ENCODE measurements at regions not wholly inside any gene's neighbourhood (a gene's known extent, or its start where the extent isn't known, plus 50 kb on each side); places are given as distances from the start of the nearest gene placed in this dataset.
"Not testable (repeated sequence)": the region's sequence is repeated elsewhere in the genome, so short reads cannot be mapped to it uniquely, and the experiment has no call there.

DNA sequence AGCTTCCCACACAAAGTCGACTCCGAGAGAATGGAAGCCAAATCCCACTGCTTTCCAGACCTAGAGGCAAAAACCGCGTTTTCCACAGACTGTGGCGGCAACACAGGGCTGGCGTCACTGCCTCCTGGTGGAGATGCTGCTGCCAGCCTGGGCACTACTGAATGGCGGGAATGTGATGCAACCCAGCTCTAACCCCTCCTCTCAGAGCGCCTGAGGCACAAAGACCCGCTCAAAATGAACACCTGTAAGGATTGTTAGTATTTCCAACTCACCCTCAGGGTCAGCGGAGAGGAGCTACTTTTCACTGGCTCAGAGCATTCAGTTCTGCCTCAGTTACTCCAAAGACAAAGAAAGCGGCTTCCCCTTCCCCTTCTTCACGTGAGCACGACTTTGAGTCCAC, 548.0 kb upstream of the SALL3 start:
- no peak for DNase-seq

DNA sequence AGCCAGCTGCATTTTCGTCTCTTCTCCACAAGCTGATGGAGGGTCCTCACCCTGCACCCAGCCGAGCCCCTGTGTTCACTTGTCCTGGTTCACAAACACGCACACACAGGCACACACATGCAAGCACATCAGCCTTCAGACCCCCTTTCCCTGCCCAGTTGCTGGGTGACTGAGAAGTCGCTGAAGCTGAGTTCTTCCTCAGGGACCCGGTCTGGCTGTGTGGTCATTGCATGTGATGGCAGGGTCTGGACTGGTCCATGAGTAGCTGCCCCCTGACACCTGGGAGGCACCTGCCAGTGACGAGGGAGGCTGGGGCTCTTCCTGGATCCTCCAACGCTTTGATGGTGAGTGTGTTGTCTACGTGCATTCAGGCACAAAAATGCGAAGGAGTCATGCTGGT, 546.1 kb upstream of the SALL3 start:
- no peak for DNase-seq

DNA sequence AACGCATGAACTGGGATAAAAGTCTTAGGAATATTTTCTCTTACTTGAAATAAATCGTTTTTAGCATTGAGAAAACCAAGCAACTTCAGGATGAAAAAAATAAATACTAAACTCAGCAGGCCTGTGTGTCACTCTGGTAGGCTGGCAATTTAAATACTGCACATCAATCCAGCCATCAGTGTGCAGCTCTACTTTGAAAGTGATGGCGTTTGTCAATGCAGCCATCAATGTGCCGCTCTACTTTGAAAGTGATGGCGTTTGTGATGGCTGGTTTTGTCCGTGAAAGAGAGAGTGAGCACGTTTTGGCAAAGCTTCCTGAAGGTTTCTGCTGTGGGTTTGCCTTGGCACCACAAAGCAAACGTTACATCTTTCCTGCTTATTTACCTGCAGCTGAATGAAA, 543.5 kb upstream of the SALL3 start:
- no peak for DNase-seq

DNA sequence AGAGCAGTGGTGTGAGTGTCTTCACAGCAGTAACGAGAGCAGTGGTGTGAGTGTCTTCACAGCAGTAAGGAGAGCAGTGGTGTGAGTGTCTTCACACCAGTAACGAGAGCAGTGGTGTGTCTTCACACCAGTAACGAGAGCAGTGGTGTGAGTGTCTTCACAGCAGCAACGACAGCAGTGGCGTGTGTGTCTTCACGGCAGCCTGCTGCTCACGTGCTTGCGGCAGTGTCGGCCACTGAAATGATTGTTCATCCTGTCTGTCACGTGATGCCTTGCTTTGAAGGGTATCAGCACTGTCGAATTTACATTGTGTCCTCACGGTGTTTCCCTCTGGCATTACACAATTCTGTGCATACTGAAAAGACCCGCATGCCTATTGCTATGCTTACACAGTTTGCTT, 541.4 kb upstream of the SALL3 start:
- DNase-seq, result not testable (repeated sequence)

DNA sequence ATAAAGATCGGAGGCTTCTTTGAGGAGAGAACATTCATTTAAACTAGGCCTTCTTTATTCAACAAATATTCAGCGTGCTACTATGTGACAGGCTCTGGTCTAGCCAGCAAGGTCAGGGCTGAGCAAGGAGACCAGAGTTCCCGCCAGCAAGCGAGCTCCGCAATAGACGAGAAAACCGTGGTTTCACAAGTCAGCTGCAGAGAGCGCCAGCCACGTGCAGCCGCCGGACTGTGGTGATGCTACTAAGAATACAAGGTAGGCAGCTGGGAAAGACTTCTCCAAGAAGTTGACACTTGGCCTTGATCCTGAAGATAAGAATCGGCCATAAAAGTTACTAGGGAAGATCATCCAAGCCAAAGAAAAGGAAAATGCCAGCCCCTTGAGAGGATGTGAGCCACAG, 533.7 kb upstream of the SALL3 start:
- DNase-seq, result no peak

DNA sequence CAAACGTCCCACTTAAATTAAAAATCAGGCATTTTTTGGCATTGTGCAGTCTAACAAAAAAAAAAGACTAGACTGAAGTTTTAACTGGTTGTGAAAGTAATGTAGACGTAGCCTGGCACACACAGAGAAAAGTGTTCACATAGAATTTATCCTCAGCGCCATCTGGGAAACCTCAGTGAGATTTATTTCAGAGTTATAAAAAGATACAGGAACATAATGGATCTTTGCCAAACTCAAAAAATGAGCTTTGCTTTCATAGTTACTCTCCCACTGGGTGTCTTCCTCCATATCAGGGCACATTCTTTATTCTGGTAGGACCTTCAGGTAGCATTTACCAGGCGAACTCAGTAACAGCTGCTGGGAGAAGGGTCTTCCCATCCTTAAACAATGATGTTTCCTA, 532.4 kb upstream of the SALL3 start:
- no peak for DNase-seq

DNA sequence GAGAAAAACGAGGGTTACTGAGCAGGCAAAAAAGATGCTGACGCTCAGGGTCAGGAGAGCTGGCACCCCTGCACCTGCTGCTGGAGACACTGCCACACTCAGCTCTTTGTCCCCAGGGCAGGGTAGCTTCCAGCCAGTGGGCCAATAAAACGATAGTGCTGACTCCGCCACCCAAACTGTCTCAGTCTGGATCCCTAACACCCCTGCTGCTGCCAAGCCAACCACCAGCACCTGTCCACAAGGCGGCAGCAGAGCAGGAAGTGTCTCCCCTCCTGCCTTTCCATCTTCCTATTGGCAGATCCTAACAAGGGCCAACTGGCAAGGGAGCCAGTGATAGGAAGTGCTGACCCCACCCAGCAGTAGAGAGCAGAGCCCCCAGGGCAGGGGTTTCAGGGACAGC, 531.5 kb upstream of the SALL3 start:
- DNase-seq, result no peak

DNA sequence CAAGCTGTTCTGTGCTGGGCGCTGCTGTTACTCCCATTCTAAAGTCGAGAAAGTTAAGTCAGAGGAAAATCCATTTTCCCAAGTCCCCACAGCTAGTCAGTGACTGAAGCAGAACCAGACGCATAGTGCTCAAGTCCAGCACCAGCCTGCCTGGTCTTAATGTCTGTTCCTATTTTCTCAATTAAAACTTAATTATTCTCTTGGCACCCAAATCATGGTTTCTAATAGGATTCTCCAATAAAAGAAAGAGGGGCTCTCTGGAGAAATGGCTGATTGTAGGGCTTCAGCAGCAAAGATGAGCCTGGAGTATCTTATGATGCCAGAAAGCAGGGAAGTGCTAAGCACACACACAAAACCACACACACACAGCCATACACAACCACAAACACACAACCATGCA, 531.0 kb upstream of the SALL3 start:
- DNase-seq, result no peak

DNA sequence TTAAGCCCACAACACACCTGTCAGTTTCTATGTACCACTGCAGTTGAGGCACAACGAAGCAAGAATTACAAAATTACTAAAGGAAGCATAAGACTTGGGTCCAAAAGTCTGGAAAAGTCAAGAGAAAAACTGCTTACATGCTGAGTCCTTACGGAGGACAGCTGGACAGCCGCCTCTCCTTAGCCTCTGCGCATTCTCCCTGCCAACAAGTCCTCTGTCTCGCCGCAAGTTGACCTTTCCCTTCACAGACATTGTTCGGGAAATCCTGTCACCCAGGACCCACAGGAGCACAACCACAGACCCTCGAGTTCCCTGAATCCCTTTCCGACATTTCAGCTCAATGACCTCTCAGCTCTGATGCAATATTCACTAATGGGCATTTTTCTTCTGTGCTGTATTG, 525.4 kb upstream of the SALL3 start:
- DNase-seq, result no peak

DNA sequence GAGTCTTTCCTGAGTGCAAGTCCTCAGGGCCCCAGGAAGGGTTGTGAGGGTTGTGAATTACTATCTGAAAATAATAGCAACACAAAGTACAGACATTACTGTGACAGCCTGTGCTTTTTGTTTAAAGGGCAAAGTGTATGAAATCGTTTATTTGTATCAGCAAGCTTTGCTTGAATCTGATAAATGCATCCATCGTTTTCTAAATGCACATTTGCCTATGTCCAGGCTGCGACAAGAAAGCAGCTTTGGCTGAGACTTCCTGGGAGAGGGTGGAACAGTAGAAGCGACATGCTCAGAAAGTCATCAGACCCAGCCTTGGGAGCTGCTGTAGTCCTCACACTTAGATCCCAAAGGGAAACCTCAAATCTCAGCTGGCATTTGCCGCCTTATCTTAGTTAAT, 524.2 kb upstream of the SALL3 start:
- DNase-seq, result no peak

DNA sequence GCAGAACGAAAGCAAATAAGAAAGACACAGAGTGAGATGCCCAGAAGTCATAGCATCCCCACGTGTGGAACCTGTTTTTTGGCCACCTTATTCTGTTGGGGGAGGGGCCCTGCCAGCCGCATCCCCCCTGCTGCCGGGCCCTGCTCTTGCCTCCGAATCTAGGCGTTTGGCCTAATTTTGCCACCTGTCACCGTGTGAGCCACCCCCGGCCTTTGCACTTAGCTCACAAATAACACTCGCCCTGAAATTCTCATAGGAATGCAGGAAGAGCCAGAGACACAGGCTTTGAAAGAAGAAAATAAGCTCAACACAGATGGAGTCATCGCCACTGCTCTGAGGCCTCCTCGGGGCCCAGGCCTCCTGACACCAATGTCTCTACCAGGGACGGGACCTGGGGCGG, 522.6 kb upstream of the SALL3 start:
- DNase-seq, result no peak

DNA sequence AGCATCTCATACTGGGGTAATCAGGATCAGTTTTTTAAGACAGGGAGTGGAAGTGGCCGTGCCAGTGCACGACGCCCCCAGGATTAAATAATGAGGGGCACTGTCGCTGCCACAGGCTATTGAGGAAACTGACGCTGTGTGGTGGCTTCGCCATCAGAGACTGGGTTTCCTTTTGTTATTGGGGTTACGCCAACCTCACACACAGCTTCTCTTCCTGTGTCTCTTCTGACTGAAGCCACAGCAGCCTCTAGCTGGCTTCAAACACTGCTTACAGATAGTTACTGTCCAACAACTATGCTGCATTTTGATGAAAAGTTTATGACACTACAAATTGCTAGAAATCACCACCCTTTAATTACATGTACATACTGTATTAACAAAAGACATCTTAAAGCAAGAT, 521.9 kb upstream of the SALL3 start:
- DNase-seq, result no peak

DNA sequence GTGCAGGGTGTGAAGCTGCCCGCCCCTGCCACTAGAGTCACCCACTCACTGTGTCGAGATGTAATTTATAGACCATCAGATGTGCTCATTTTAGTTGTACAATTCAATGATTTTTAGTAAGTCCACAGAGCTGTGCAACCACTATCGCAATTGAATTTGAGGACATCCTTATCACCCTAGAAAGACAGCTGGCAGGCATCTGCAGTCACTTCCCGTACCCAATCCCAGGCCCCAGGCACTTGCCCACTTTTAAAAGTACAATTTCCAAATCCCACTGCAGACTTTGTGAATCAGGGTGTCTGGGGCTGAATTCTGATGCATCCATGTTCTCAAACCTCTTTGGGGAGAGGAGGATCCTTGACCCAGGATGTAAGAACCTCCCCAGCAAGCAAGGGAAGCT, 521.3 kb upstream of the SALL3 start:
- DNase-seq, result no peak

DNA sequence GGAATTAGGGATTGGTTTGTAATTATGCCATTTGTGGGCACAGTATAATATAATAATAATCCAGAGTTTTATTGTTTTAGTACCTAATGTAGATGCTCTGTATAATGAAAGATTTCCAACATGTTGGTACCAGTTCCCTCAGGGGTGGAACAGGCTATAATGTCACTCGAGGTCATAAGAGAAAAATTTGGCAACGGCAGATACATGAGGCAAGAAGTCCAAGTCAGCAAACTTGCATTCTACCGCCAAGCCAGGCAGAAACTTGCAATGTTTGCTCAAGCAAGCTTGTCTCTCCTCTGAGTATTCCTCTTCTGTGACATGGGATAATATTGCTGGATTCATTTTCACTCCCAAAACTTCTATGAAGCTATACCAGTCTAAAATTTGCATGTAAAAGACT, 520.0 kb upstream of the SALL3 start:
- no peak for DNase-seq

DNA sequence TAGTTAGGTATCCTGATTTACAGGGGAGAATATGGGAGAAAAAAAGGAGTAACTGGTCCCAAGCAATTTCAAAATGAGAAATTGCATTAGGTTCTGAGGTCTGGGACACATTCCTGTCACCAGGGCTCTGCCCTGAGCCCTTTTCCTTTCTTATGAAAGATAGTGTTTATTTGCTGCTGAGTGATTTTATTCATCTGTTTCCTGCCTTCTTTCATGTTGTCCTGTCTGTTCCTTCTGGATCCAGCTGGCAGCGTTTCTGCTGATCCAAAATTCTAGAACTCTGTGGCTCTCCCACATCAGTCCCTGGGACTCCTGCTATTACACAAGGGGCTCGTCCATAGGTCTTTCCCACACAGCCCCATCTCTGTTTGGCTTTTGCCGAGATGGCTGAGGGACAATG, 519.1 kb upstream of the SALL3 start:
- no peak for DNase-seq

DNA sequence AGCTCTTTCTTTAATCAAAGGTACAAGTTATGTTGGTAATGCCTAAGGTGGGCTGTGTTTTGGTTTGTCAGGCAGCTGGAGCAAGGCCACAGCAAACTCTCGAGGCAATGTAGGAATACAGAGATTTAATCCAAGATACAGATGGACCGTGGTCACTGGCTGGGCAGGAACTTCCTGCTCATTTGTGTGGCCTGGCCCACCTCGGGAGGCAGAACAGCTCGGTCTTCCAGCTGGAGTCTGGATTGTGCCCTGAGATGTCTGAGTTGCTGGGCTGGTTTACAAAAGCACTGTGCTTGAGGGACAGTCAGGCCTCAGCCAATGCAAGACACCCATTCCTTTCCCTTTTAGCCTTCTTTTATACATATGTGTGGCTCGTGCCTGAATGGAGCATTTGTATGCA, 506.1 kb upstream of the SALL3 start:
- no peak for DNase-seq

DNA sequence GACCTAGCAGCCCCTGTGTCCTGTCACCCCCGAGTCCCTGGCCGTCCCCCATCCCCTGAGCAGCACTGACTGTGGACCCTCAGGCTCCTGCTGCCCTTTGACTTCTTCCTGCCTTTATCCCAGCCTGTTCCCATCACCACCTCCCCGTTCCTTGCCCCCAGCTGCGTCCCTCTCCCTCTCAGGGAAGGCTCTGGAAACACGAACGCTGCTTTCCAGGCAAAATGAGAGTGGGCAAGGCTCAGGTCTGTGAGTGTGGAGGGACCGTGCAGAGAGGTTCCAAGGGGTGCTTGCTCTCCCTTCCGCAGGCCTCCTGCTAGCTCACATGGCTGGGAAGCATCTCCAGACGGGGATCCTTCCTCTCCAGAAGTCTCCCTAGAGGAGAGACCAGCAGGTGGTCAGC, 501.8 kb upstream of the SALL3 start:
- no peak for DNase-seq

DNA sequence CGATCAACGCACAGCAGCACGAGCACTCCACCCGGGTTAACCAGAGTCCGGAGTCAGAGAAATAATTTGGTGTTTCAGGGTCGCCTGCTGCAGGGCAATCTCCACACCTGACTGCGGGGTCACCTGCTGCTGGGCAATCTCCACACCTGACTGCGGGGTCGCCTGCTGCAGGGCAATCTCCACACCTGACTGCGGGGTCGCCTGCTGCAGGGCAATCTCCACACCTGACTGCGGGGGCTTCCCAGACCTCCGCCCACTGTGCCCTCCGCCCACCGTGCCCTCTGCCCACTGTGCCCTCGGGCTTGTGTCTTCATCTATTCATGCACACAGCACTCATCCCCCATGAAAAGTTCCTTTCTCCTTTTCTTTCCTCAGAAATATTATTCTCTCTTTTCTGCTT, 500.2 kb upstream of the SALL3 start:
- no peak for DNase-seq

DNA sequence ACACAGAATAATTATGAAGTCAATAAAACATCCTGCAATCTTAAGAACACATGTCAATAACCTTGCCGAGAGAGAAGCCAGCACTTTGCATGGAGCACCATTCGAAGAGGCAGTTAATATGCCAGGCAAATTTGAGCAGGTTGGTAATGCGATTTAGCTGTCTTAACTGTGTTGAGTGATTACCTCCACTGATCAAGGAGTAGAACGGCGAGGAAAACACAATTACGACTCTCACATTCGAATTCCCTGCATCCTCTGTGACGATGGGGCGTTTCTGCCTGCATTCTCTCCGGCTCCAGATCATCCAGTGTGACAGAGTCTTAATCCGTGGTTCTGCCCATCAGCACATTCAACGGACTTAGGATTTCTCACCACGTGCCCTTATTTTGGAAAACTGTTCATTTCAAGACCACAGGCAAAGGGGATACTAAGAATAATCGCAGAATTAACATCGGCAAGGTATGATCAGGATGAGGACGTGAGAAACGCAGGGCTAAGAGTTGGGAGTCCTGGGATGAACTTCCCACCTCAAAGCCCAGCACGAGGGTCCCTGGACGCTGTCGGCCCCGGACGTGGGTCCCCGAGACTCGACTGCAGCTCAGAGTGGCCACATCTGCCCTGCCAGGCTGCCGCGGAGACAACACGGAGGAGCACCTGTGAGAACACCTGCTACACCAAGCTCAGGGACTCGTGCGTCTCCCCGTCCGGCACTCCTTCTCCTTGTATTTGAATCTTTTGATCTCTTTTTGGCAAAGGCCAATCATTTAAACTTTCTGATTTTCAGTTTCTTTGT, 499.2 kb upstream of the SALL3 start:
- no peak for DNase-seq

DNA sequence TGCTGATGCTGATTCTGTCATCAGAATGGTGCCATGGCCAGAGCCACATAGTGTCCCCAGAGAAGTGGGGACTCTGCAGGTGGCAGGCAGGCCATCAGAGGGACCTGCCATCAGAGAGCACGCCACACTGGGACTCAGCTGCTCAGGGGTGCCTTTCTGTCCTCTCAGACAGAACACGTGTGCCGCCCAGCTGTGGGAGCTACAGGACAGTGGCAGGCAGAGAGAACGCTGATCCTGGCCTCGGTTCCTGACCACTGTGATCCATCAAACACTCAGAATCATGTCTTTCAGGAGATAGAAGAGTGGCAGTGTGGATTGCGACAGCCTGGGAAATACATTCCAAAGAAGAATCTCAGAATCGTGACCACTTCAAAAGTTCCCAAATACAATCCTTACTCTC, 497.2 kb upstream of the SALL3 start:
- no peak for DNase-seq

DNA sequence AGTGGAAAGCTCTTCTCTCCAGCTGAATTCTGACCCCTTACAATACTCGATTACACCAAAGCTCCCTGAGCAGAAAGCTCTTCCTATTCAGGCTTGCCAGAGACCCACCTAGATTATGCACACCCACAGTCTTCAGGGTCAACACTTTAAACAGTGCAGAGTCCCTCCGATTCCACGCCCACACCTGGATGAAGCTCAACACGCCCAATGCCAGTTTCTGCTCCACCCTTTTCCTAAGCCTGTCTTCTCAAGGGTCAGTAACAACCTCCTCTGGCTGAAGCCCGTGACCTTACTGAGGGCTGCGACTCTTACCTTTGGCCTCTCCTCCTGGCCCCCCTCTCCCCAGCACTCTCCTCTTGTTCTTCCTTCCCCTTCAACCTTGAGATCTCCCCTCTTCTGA, 492.0 kb upstream of the SALL3 start:
- no peak for DNase-seq

DNA sequence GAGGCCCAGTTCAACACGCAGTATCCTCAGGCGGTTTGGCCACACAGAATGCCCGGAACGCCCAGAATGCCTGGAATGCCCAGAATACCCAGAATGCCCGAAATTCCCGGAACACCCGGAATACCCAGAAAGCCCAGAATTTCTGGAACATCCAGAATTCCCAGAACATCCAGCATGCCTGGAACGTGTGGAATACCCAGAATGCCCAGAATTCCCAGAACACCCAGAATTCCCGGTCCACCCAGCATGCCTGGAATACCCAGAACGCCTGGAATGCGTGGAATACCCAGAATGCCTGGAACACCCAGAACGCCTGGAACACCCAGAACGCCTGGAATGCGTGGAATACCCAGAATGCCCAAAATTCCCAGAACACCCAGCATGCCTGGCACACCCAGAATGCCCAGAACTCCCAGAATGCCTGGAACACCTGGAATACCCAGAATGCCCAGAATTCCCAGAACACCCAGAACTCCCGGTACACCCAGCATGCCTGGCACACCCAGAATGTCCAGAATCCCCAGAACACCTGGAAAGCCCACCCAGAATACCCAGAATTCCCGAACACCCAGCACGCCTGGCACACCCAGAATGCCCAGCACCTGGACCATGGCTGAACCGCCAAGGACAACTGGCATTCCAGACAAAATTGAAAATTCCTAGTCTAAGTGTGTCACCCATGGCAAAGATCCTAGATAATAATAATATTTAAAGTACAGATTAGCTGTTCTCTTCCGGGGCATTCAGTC, 487.4 kb upstream of the SALL3 start:
- DNase-seq, result no peak

DNA sequence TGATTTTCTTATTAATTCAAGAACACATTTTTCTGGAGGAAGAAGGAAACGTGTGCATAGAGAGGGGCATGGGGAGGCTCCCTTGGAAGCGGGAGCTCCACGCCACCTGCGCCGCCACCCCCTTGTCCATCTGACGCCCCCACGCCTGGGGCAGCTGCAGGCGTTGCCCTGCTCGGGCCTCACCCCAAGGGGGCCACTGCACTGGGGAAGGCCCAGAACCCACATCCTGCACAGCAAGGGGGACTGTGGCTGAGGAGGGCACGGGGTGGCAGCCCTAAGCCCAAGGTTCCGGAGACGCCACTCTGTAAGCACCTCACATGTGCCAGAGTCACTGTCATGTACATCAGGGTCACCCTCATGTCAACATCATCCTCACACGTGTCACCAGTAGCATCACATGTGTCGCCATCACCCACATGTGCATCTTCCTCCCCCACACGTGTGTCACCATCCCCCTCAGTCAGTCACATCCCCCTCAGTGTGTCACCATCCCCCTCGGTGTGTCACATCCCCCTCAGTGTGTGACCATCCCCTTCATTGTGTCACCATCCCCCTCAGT, 486.7 kb upstream of the SALL3 start:
- no peak for DNase-seq

DNA sequence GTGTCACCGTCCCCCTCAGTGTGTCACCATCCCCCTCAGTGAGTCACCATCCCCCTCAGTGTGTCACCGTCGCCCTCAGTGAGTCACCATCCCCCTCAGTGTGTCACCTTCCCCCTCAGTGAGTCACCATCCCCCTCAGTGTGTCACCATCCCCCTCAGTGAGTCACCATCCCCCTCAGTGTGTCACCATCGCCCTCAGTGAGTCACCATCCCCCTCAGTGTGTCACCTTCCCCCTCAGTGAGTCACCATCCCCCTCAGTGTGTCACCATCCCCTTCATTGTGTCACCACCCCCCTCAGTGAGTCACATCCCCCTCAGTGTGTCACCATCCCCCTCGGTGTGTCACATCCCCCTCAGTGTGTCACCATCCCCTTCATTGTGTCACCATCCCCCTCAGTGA, 486.1 kb upstream of the SALL3 start:
- not testable (repeated sequence) for DNase-seq

Data from stimulated activated CD4-positive, alpha-beta T cell treated with anti-CD3 and anti-CD28 coated beads, Interleukin-15, amount 100 ng/mL, for 24 hours (primary cell).